ENCODE measurements at regions not wholly inside any gene's neighbourhood (a gene's known extent, or its start where the extent isn't known, plus 50 kb on each side); places are given as distances from the start of the nearest gene placed in this dataset.

GRCh38 chr4:155607481-155607880 lies 59.2 kb upstream of the GUCY1A1 start:
- H2AK5ac ChIP-seq (ENCODE audit: low read length, severe bottlenecking): no peak overlapping the region
- no peak overlapping the region for H3K4me3 ChIP-seq (ENCODE audit: insufficient read depth in 1 of 2, low read depth in 1 of 2, low read length in 2 of 2)
- no peak overlapping the region for H3K18ac ChIP-seq (ENCODE audit: low read depth in 1 of 2, low read length in 2 of 2)
- H3K27ac ChIP-seq (ENCODE audit: low read length, poor library complexity, severe bottlenecking): no peak overlapping the region
- H3K4ac ChIP-seq (ENCODE audit: low read depth in 1 of 2, low read length in 2 of 2): peak overlapping the region in 1 of 2 experiments; percentile 37
- no peaks in the 10 kb centered on the region for H3K79me1 ChIP-seq (replicated peaks; ENCODE audit: low read length, poor library complexity, severe bottlenecking)
- no peak for DNase-seq
- no peak overlapping the region for H2BK120ac ChIP-seq (ENCODE audit: low read depth, low read length)
- no peaks in the 10 kb centered on the region for H3K27me3 ChIP-seq (ENCODE audit: control insufficient read depth in 1 of 2, insufficient read depth in 1 of 2, low read length in 2 of 2)
- H3K4me2 ChIP-seq (ENCODE audit: low read length, poor library complexity, severe bottlenecking): no peak overlapping the region
- H2AFZ ChIP-seq (ENCODE audit: low read depth, low read length): no peak overlapping the region
- H4K8ac ChIP-seq (ENCODE audit: low read length): no peak overlapping the region
- H3K36me3 ChIP-seq (ENCODE audit: control insufficient read depth in 1 of 2, insufficient read depth in 2 of 2, low read depth in 1 of 2, low read length in 2 of 2): no peaks in the 10 kb centered on the region
- peaks cover 12% of the 10 kb centered on the region for H3K4me1 ChIP-seq (ENCODE audit: control insufficient read depth, insufficient read depth, low read depth, low read length)
- H2BK15ac ChIP-seq (ENCODE audit: low read depth, poor library complexity, severe bottlenecking): no peak overlapping the region
- H3K14ac ChIP-seq (ENCODE audit: low read length in 2 of 2): no peak overlapping the region
- H3K23ac ChIP-seq (ENCODE audit: low read length in 2 of 2): no peak overlapping the region
- no peak overlapping the region for H2BK12ac ChIP-seq (ENCODE audit: low read length in 2 of 2)
- no peak overlapping the region for H2BK5ac ChIP-seq (ENCODE audit: low read depth, low read length, poor library complexity, severe bottlenecking)
- 93% methylated on average over 1 of the region's 1 CpG for WGBS
- no peak overlapping the region for H3K9ac ChIP-seq (ENCODE audit: low read length)
- H3K9me3 ChIP-seq (ENCODE audit: control insufficient read depth, low read length): no peaks in the 10 kb centered on the region
- H4K91ac ChIP-seq (ENCODE audit: low read length): no peak overlapping the region

GRCh38 chr4:155604718-155605626 lies 61.7 kb upstream of the GUCY1A1 start:
- no peaks in the 10 kb centered on the region for H3K79me1 ChIP-seq (replicated peaks; ENCODE audit: low read length, poor library complexity, severe bottlenecking)
- H3K9ac ChIP-seq (ENCODE audit: low read length): no peak overlapping the region
- H4K8ac ChIP-seq (ENCODE audit: low read length): no peak overlapping the region
- peak; percentile 81 for DNase-seq
- no peak overlapping the region for H3K4ac ChIP-seq (ENCODE audit: low read depth in 1 of 2, low read length in 2 of 2)
- peak overlapping the region in 1 of 2 experiments; percentile 14 for H3K18ac ChIP-seq (ENCODE audit: low read depth in 1 of 2, low read length in 2 of 2)
- no peak overlapping the region for H4K91ac ChIP-seq (ENCODE audit: low read length)
- no peaks in the 10 kb centered on the region for H3K36me3 ChIP-seq (ENCODE audit: control insufficient read depth in 1 of 2, insufficient read depth in 2 of 2, low read depth in 1 of 2, low read length in 2 of 2)
- no peak overlapping the region for H2BK15ac ChIP-seq (ENCODE audit: low read depth, poor library complexity, severe bottlenecking)
- no peak overlapping the region for H3K4me2 ChIP-seq (ENCODE audit: low read length, poor library complexity, severe bottlenecking)
- H2BK12ac ChIP-seq (ENCODE audit: low read length in 2 of 2): peak overlapping the region in 1 of 2 experiments; percentile 62
- peak overlapping the region; percentile 92 for H3K27ac ChIP-seq (ENCODE audit: low read length, poor library complexity, severe bottlenecking)
- H2AK5ac ChIP-seq (ENCODE audit: low read length, severe bottlenecking): no peak overlapping the region
- no peak overlapping the region for H3K14ac ChIP-seq (ENCODE audit: low read length in 2 of 2)
- H3K4me1 ChIP-seq (ENCODE audit: control insufficient read depth, insufficient read depth, low read depth, low read length): peaks cover 10% of the 10 kb centered on the region
- no peak overlapping the region for H2AFZ ChIP-seq (ENCODE audit: low read depth, low read length)
- WGBS: 21% methylated on average over 3 of the region's 4 CpGs
- no peak overlapping the region for H3K4me3 ChIP-seq (ENCODE audit: insufficient read depth in 1 of 2, low read depth in 1 of 2, low read length in 2 of 2)
- no peak overlapping the region for H2BK5ac ChIP-seq (ENCODE audit: low read depth, low read length, poor library complexity, severe bottlenecking)
- no peak overlapping the region for H3K23ac ChIP-seq (ENCODE audit: low read length in 2 of 2)
- no peaks in the 10 kb centered on the region for H3K27me3 ChIP-seq (ENCODE audit: control insufficient read depth in 1 of 2, insufficient read depth in 1 of 2, low read length in 2 of 2)
- H2BK120ac ChIP-seq (ENCODE audit: low read depth, low read length): peak overlapping the region; percentile 76
- no peaks in the 10 kb centered on the region for H3K9me3 ChIP-seq (ENCODE audit: control insufficient read depth, low read length)

GRCh38 chr4:155603360-155603891 lies 63.2 kb upstream of the GUCY1A1 start:
- peak overlapping the region; percentile 21 for H2AK5ac ChIP-seq (ENCODE audit: low read length, severe bottlenecking)
- no peak overlapping the region for H4K8ac ChIP-seq (ENCODE audit: low read length)
- no peak overlapping the region for H4K91ac ChIP-seq (ENCODE audit: low read length)
- H2BK12ac ChIP-seq (ENCODE audit: low read length in 2 of 2): peak overlapping the region in 1 of 2 experiments; percentile 82
- H3K9ac ChIP-seq (ENCODE audit: low read length): no peak overlapping the region
- peak overlapping the region; percentile 96 for H2BK15ac ChIP-seq (ENCODE audit: low read depth, poor library complexity, severe bottlenecking)
- peak overlapping the region; percentile 7 to 71 for H3K18ac ChIP-seq (ENCODE audit: low read depth in 1 of 2, low read length in 2 of 2)
- H2AFZ ChIP-seq (ENCODE audit: low read depth, low read length): peak overlapping the region; percentile 10
- peak overlapping the region; percentile 33 for H2BK5ac ChIP-seq (ENCODE audit: low read depth, low read length, poor library complexity, severe bottlenecking)
- H3K9me3 ChIP-seq (ENCODE audit: control insufficient read depth, low read length): no peaks in the 10 kb centered on the region
- no peaks in the 10 kb centered on the region for H3K79me1 ChIP-seq (replicated peaks; ENCODE audit: low read length, poor library complexity, severe bottlenecking)
- no peak overlapping the region for H3K27ac ChIP-seq (ENCODE audit: low read length, poor library complexity, severe bottlenecking)
- WGBS: 96% methylated on average over 3 of the region's 6 CpGs
- peaks cover 7% of the 10 kb centered on the region for H3K4me1 ChIP-seq (ENCODE audit: control insufficient read depth, insufficient read depth, low read depth, low read length)
- no peak for DNase-seq
- H3K14ac ChIP-seq (ENCODE audit: low read length in 2 of 2): no peak overlapping the region
- H3K4ac ChIP-seq (ENCODE audit: low read depth in 1 of 2, low read length in 2 of 2): peak overlapping the region in 1 of 2 experiments; percentile 71
- H3K27me3 ChIP-seq (ENCODE audit: control insufficient read depth in 1 of 2, insufficient read depth in 1 of 2, low read length in 2 of 2): no peaks in the 10 kb centered on the region
- no peak overlapping the region for H3K23ac ChIP-seq (ENCODE audit: low read length in 2 of 2)
- H3K36me3 ChIP-seq (ENCODE audit: control insufficient read depth in 1 of 2, insufficient read depth in 2 of 2, low read depth in 1 of 2, low read length in 2 of 2): no peaks in the 10 kb centered on the region
- H3K4me2 ChIP-seq (ENCODE audit: low read length, poor library complexity, severe bottlenecking): no peak overlapping the region
- H2BK120ac ChIP-seq (ENCODE audit: low read depth, low read length): no peak overlapping the region
- no peak overlapping the region for H3K4me3 ChIP-seq (ENCODE audit: insufficient read depth in 1 of 2, low read depth in 1 of 2, low read length in 2 of 2)

GRCh38 chr4:155602351-155603140 lies 64.1 kb upstream of the GUCY1A1 start:
- 86% methylated on average over 1 of the region's 3 CpGs for WGBS
- H3K36me3 ChIP-seq (ENCODE audit: control insufficient read depth in 1 of 2, insufficient read depth in 2 of 2, low read depth in 1 of 2, low read length in 2 of 2): no peaks in the 10 kb centered on the region
- no peaks in the 10 kb centered on the region for H3K27me3 ChIP-seq (ENCODE audit: control insufficient read depth in 1 of 2, insufficient read depth in 1 of 2, low read length in 2 of 2)
- no peaks in the 10 kb centered on the region for H3K79me1 ChIP-seq (replicated peaks; ENCODE audit: low read length, poor library complexity, severe bottlenecking)
- H2AK5ac ChIP-seq (ENCODE audit: low read length, severe bottlenecking): no peak overlapping the region
- no peak overlapping the region for H3K23ac ChIP-seq (ENCODE audit: low read length in 2 of 2)
- H3K4me3 ChIP-seq (ENCODE audit: insufficient read depth in 1 of 2, low read depth in 1 of 2, low read length in 2 of 2): no peak overlapping the region
- peak overlapping the region in 1 of 2 experiments; percentile 67 for H3K4ac ChIP-seq (ENCODE audit: low read depth in 1 of 2, low read length in 2 of 2)
- no peak overlapping the region for H2AFZ ChIP-seq (ENCODE audit: low read depth, low read length)
- H4K8ac ChIP-seq (ENCODE audit: low read length): no peak overlapping the region
- peak; percentile 45 for DNase-seq
- H3K4me2 ChIP-seq (ENCODE audit: low read length, poor library complexity, severe bottlenecking): no peak overlapping the region
- H2BK12ac ChIP-seq (ENCODE audit: low read length in 2 of 2): peak overlapping the region in 1 of 2 experiments; percentile 77
- no peaks in the 10 kb centered on the region for H3K9me3 ChIP-seq (ENCODE audit: control insufficient read depth, low read length)
- H2BK5ac ChIP-seq (ENCODE audit: low read depth, low read length, poor library complexity, severe bottlenecking): no peak overlapping the region
- H4K91ac ChIP-seq (ENCODE audit: low read length): no peak overlapping the region
- H2BK15ac ChIP-seq (ENCODE audit: low read depth, poor library complexity, severe bottlenecking): no peak overlapping the region
- H3K9ac ChIP-seq (ENCODE audit: low read length): no peak overlapping the region
- H2BK120ac ChIP-seq (ENCODE audit: low read depth, low read length): no peak overlapping the region
- H3K27ac ChIP-seq (ENCODE audit: low read length, poor library complexity, severe bottlenecking): no peak overlapping the region
- H3K18ac ChIP-seq (ENCODE audit: low read depth in 1 of 2, low read length in 2 of 2): peak overlapping the region; percentile 6 to 84
- peaks cover 4% of the 10 kb centered on the region for H3K4me1 ChIP-seq (ENCODE audit: control insufficient read depth, insufficient read depth, low read depth, low read length)
- H3K14ac ChIP-seq (ENCODE audit: low read length in 2 of 2): no peak overlapping the region

Data from mesenchymal stem cell (in vitro differentiated cells and primary cell).